ENCODE measurements at regions not wholly inside any gene's neighbourhood (a gene's known extent, or its start where the extent isn't known, plus 50 kb on each side); places are given as distances from the start of the nearest gene placed in this dataset.

- DNase-seq (ENCODE audit: low read depth): no peak
Observed at GRCh38 chr16:66289051-66289680, 77.3 kb upstream of the CDH5 start.

DNA sequence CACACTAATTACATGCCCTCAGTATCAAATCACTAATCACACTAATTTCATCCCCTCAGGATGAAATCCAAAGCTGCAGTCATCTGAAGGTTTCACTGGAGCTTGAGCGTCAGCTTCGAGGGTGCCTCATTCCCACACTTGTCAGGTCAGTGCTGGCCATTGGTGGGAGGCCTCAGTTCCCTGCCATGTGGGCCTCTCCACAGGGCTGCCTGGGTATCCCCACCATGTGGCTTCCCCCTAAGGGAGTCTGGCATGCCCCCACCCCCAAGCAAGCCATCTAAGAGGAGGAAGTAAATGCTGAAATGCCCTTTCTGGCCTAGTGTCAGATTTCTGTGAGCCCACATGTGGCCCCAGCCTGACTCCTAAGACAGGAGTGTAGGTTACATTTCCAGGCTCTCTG, 78.6 kb upstream of the CDH5 start:
- DNase-seq (ENCODE audit: low read depth): no peak

DNA sequence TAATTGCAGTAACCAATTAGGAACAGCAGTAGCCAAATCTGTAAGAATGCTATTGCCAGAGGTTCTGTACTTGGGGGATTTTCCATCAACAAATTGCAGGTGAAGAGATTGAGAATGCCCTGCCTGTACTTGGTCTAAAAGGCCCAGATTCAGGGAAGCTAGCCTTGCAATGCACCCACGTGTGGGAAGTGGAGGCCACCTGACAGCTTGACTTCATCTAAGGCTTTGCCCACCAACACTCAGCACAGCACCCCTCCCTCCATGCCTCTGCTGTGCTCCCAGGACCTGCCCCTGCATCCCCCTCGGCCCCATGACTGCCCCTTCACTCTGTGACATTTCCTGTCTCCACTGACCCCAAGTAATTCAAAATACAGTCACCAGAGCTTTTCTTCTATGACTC, 79.1 kb upstream of the CDH5 start:
- DNase-seq (ENCODE audit: low read depth): no peak

- no peak for DNase-seq (ENCODE audit: low read depth)
Observed at GRCh38 chr16:66286527-66286926, 80.0 kb upstream of the CDH5 start.

- DNase-seq (ENCODE audit: low read depth): no peak
Observed at GRCh38 chr16:66278604-66279262, 87.8 kb upstream of the CDH5 start.

GRCh38 chr16:66278111-66278531, 88.4 kb upstream of the CDH5 start:
- DNase-seq (ENCODE audit: low read depth): no peak

- DNase-seq (ENCODE audit: low read depth): no peak
Observed at GRCh38 chr16:66277311-66278070, 89.0 kb upstream of the CDH5 start.

- no peak for DNase-seq (ENCODE audit: low read depth)
Observed at GRCh38 chr16:66275775-66276428, 90.6 kb upstream of the CDH5 start.

DNA sequence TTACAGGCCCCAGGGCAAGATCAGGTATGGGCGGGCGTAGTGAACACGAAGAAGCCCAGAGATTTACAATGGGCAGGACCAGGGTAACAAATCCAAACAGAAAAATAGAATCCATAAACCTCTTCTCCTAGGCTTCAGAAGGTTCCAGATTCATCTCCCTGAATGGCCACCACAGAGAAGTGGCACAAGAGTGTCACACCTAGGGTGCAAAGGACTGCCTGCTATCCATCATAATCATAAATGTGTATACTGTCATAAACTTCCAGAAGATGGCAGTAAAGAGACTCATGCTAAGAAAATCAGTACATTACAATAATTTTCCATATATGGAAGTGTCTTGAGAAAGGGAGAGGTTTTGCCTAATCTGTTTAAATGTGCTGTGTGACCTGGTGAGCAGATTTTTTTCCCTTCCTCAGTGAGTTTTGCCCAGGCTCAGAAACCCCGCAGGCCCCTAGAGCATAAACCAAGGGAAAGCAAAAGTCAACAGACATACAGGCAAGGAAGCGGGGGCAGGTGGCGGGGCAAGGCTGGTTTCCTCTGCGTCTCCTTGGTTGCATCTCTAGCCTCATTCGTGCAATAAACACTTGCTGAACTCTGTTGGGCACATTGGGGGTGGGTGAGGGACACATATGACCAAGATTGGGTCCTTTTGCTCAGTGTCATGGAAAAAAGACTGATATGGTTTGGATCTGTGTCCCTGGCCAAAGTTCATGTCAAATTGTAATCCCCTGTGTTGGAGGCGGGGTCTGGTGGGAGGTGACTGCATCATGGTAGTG, 92.0 kb upstream of the CDH5 start:
- no peak for DNase-seq (ENCODE audit: low read depth)

DNA sequence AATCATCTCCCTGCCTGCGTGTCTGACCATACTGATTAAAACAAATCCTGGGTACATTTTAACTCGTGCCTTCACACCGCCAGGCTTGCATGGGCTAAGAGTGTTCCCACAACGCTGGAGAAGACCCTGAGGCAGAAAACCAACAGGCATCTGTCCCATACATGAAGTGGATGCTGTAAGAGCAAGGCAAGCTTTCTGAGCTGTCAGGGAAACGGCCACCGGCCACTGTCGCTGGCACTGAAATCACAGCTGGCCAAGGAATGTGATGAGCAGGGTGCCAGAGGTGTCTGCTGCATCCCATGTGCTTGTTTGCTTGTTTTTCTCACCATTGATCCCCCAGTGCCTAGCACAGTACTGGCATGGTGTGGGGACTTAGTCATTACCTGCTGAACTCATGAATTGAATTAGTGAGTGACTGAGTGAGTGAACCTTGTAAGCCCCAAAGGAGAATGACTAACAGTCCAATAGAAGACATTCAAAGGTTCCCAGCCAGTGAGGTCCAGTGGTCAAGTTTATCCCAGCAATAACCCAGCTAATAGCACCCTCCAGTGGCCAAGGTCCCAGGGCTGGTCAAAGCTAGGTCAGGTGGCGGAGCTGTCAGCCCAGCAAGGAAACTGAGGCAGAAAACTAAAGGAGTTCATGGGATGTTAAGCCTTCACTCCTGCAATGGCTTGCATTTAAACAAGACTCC, 92.7 kb upstream of the CDH5 start:
- no peak for DNase-seq (ENCODE audit: low read depth)

GRCh38 chr16:66273053-66273452, 93.4 kb upstream of the CDH5 start:
- no peak for DNase-seq (ENCODE audit: low read depth)

DNA sequence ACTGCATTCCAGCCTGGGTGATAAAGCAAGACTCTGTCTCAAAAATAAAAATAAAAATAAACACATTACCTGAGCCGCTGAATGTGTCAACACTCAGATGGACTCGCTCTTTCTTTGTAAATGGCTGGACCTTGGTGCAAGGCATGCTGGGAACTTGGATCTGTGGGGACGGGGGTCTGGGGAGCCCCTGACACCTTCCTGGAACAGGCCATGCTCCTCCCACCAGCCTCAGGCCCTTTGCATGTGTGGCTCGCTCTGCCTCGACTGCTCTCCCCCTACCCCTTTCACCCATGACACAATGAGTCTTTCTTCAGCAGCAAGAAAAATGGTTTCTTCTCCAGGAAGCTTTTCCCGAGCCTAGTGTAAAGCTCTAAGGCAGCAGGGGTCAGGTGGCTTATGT, 94.0 kb upstream of the CDH5 start:
- DNase-seq (ENCODE audit: low read depth): no peak

GRCh38 chr16:66271074-66272060, 95.1 kb upstream of the CDH5 start:
- no peak for DNase-seq (ENCODE audit: low read depth)

- peak; percentile 31 for DNase-seq (ENCODE audit: low read depth)
Observed at GRCh38 chr16:66270333-66270927, 96.1 kb upstream of the CDH5 start.

- DNase-seq (ENCODE audit: low read depth): no peak
Observed at GRCh38 chr16:66269617-66270332, 96.7 kb upstream of the CDH5 start.

DNA sequence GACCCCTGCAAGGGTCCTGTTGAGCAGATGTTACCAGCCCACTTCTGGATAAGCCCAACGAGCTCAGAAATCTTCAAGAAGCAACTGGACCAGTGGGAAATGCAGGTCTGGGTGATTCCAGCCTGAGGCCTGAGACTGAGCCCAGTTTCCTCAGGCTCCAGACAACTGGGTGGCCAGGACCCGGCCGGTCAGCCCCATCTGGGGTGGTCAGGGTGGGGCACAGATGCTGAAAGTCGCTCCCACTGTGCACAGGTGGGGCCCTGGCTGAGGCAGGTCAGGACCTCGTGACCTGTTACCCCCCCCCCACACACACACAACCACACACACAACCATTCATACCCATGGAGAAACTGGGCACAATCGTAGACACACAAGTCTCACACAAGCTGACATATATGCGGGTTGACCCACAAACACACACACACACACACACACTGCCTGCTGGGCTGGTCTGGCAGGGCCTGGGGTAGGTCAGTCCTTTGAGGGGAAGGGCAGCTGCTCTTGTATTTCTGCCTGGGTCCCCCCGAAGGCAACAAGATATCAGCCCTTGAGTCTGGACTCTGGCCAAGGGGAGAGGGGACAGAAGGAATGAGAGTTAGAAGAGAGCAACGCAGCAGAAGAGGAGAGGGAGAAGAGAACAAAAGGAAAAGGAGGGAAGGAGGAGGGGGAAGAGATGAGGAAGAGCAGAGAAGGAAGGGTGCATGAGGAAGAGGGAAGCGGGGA, 99.0 kb upstream of the CDH5 start:
- DNase-seq (ENCODE audit: low read depth): no peak

GRCh38 chr16:66266436-66267291, 99.8 kb upstream of the CDH5 start:
- DNase-seq (ENCODE audit: low read depth): peak; percentile 87
